Mucosa of rectum (tissue), 2 donors: ENCODE measurements at regions not wholly inside any gene's neighbourhood (a gene's known extent, or its start where the extent isn't known, plus 50 kb on each side); places are given as distances from the start of the nearest gene placed in this dataset.

Experiments used
- H3K27ac ChIP-seq, 2 donors: one replicate each; pipeline ENCODE4 v1.7.0; 2013; ENCODE audit warnings: inconsistent platforms in 2 of 2, low read depth in 2 of 2, low read length in 2 of 2
- H3K27me3 ChIP-seq, 2 donors: one replicate each; pipeline ENCODE4 v1.7.0; 2013; ENCODE audit warnings: low read length in 2 of 2; ENCODE audit not compliant: control insufficient read depth in 2 of 2, insufficient read depth in 2 of 2
- H3K36me3 ChIP-seq, 2 donors: one replicate each; pipeline ENCODE4 v1.7.0; 2013; ENCODE audit warnings: low read length in 2 of 2; ENCODE audit not compliant: control insufficient read depth in 2 of 2, insufficient read depth in 2 of 2
- H3K4me1 ChIP-seq, 2 donors: one replicate each; pipeline ENCODE4 v1.7.0; 2013; ENCODE audit warnings: low read length in 2 of 2, mild to moderate bottlenecking in 1 of 2; ENCODE audit not compliant: control insufficient read depth in 2 of 2, insufficient read depth in 2 of 2
- H3K4me3 ChIP-seq, 2 donors: one replicate each; pipeline ENCODE4 v1.7.0; 2013; ENCODE audit warnings: low read length in 2 of 2
- H3K9ac ChIP-seq, 2 donors: one replicate each; pipeline ENCODE4 v1.7.0; 2013; ENCODE audit warnings: low read length in 2 of 2, low read depth in 1 of 2, mild to moderate bottlenecking in 1 of 2
- H3K9me3 ChIP-seq, 2 donors: one replicate each; pipeline ENCODE4 v1.7.0; 2013; ENCODE audit warnings: low read length in 2 of 2; ENCODE audit not compliant: control insufficient read depth in 2 of 2
- donor health status: healthy.
- donor health status: Normal muscosa, but diverticular disease.

DNA sequence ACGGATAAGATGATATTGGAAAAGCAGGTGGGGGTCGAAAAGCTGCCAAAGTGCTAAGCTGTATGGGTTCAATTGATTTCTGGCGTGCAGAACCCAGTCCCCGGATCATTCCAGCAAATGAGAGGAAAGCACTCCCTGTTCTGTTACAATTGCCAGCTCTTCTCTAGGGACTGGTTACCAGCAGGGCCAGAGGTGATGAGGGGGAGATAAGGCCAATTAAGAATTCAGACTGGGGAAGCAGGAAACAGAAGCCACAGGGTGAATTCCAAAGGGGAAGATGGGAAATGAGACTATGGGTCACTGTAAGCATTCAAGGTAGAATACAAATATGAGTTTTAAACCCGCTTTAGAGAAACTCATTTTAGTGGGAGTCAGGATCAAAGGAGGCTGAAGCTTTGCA lies 349.4 kb upstream of the MAP3K7 start:
- H3K27ac ChIP-seq = no peak overlapping the region
- no peaks in the 10 kb centered on the region for H3K9me3 ChIP-seq
- H3K9ac ChIP-seq = no peak overlapping the region
- no peak overlapping the region for H3K4me3 ChIP-seq
- H3K27me3 ChIP-seq = no peaks in the 10 kb centered on the region
- H3K36me3 ChIP-seq = no peaks in the 10 kb centered on the region
- H3K4me1 ChIP-seq = no peaks in the 10 kb centered on the region

DNA sequence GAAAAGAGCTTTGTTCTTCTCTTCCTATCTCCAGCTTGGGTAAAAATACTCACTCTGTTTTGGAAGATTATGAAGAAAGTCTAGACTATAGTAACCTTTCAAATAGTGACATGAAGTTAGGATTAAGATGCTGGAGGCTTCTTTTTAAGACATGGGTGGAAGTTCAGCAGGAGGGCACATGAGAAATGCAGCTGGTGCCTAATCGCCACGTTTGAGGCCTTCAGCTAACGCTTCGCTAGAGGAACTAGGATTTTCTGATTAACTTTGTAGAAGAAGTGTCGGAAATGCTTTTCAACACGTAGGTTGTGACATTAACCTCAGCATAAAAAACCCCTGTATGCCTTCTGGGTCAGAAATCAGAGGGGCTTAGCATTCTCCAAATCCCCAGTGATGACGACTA lies 348.1 kb upstream of the MAP3K7 start:
- H3K27ac ChIP-seq = no peak overlapping the region
- no peak overlapping the region for H3K9ac ChIP-seq

DNA sequence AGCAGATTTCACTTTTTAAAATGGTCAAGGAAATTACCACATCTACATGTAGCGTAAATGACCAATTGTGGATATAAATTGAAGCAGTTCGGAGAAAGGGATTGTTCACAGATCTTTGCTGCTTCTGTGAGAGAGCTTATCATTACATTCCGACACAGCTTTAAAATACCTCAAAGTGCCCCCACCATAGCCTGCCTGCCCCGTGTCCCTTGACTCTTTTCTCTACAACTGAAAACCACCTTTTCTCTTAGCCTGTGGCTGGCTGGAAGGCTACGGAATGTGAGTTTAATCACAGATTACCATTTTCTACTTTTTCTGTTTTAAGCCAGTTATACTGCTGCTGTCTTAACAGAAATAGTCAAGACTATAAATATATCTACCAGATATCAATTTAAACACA lies 347.2 kb upstream of the MAP3K7 start:
- Histone ChIP-seq H3K36me3 (no peaks in the 10 kb centered on the region), H3K27me3 (no peaks in the 10 kb centered on the region), H3K9ac (no peak overlapping the region), H3K4me3 (no peak overlapping the region), H3K9me3 (no peaks in the 10 kb centered on the region), H3K27ac (no peak overlapping the region), H3K4me1 (no peaks in the 10 kb centered on the region)

More for the DNA sequence above, 348.1 kb upstream of the MAP3K7 start:
- Histone ChIP-seq H3K27me3 (no peaks in the 10 kb centered on the region), H3K4me3 (no peak overlapping the region), H3K36me3 (no peaks in the 10 kb centered on the region), H3K9me3 (no peaks in the 10 kb centered on the region), H3K4me1 (no peaks in the 10 kb centered on the region)

DNA sequence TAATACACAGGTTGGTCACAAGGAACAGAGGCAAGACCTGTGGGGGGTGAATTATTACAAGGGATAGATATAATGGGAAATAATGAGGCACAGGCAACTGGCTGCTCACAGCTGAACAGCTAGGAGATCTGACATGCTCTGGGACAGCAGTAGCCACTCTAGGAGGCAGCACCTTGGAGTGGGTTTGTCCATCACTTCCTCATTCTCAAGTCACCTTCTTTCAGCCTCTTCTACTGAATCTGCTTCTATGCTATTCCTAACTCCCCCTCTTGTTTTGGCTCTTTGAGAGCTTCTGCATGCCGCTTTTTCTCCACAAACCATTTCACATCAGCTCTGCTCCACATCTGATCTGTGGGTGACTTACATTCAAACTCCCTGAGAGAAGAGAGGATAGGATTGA lies 345.5 kb upstream of the MAP3K7 start:
- no peaks in the 10 kb centered on the region for H3K27me3 ChIP-seq
- no peaks in the 10 kb centered on the region for H3K9me3 ChIP-seq
- no peak overlapping the region for H3K27ac ChIP-seq
- H3K4me3 ChIP-seq = no peak overlapping the region
- no peaks in the 10 kb centered on the region for H3K4me1 ChIP-seq
- no peak overlapping the region for H3K9ac ChIP-seq
- H3K36me3 ChIP-seq = no peaks in the 10 kb centered on the region

DNA sequence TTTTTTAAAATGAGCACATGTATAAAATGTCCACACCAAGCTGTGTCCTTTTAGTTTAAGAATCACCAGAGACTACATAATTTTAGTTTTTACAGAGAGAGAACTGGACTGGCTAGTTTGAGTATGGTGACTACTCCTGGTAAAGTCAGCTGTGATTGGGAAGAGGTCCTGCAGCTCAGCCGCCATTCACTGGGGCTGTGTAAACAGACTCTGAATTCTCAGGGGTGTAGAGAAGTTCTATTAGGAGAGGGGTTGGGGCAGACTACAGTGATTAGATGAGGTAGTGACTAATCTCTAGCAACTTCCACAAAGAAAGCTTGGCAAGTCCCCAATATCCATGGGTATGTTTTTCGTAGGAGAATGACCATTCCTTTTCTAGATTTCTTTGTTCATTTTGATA lies 341.2 kb upstream of the MAP3K7 start:
- H3K9me3 ChIP-seq = no peaks in the 10 kb centered on the region
- no peak overlapping the region for H3K27ac ChIP-seq
- H3K27me3 ChIP-seq = no peaks in the 10 kb centered on the region
- H3K4me3 ChIP-seq = no peak overlapping the region
- H3K4me1 ChIP-seq = no peaks in the 10 kb centered on the region
- no peaks in the 10 kb centered on the region for H3K36me3 ChIP-seq
- no peak overlapping the region for H3K9ac ChIP-seq

DNA sequence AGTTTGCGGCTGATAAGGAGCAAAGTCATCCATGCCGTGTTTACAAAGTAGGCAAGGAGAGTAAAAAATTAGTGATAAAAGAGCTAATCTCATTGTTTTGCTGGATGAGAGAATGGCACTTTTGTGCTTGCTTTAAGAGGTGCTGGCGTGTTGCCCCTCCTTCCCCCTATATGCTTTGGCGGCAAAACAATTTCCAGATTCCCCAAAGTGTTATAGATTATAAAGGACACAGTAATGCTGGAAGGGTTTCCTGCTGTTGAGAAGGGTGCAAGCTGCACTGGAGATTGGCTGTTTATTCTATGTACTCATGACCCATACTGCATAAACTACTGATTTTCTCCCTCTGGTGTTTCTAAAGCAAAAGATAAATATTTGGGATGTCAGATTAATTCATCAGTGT lies 338.9 kb upstream of the MAP3K7 start:
- H3K4me3 ChIP-seq = no peak overlapping the region
- H3K4me1 ChIP-seq = no peaks in the 10 kb centered on the region
- H3K36me3 ChIP-seq = no peaks in the 10 kb centered on the region
- no peaks in the 10 kb centered on the region for H3K27me3 ChIP-seq
- no peak overlapping the region for H3K27ac ChIP-seq
- H3K9ac ChIP-seq = no peak overlapping the region
- H3K9me3 ChIP-seq = no peaks in the 10 kb centered on the region

DNA sequence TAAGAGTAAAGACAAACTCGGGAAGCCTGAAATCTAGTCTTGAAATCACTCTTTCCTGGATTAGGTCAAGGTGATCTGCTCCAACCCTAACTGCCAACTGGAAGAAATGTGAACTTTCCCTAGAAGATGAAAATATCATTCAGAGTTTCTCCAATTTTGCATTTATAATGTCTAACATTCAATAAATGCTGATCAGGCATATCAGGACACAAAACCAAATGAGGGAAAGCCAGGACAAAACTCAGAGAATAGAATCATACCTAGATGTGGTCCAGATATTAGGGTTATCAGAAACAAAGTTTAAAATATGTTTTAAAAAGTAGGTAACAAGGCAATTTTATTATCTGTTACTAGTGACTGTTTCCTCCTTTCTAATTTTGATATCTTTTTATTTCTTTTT lies 335.5 kb upstream of the MAP3K7 start:
- H3K4me1 ChIP-seq = no peaks in the 10 kb centered on the region
- H3K36me3 ChIP-seq = no peaks in the 10 kb centered on the region
- H3K9me3 ChIP-seq = no peaks in the 10 kb centered on the region
- no peak overlapping the region for H3K27ac ChIP-seq
- H3K9ac ChIP-seq = no peak overlapping the region
- no peaks in the 10 kb centered on the region for H3K27me3 ChIP-seq
- no peak overlapping the region for H3K4me3 ChIP-seq

DNA sequence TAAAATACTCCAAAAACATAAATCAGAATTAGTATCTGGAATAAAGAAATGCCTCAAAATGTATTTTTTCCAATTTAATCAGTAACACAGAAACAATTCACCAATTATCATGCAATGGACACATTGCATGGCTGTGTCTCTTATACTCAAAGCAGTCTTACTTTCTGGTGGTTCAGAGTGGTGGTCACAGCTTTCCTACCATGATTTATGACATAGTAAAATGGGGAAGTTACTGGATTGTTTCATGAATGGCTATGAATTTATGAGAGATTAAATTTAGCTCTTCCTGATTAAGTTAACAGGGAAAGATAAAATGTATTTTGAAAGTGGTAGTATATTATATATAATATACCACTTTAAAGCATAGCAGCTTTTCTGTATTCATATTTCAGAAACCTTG lies 331.5 kb upstream of the MAP3K7 start:
- Histone ChIP-seq H3K27ac (no peak overlapping the region), H3K9me3 (no peaks in the 10 kb centered on the region)

DNA sequence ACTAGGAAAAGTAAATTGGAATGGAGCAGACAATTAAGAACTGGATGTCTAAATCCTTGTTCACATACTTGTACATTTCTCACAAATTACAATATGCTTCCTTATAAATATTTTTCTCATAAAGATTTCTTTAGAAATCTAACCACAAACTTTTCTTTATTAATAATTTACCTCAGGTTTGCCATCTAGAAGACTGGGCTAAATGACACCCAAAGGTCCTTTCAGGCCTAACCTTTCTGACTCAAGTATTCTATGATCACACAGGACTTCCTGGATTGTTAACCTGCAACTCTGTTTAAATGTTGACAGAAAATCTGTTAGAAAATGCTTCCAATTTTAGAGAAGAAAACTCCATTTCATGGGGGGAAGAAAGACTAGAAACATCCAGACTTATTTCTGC lies 330.5 kb upstream of the MAP3K7 start:
- Histone ChIP-seq H3K4me3 (no peak overlapping the region), H3K27me3 (no peaks in the 10 kb centered on the region), H3K9ac (no peak overlapping the region), H3K27ac (no peak overlapping the region), H3K36me3 (no peaks in the 10 kb centered on the region), H3K4me1 (no peaks in the 10 kb centered on the region), H3K9me3 (no peaks in the 10 kb centered on the region)

More for the DNA sequence above, 331.5 kb upstream of the MAP3K7 start:
- H3K4me1 ChIP-seq = no peaks in the 10 kb centered on the region
- H3K4me3 ChIP-seq = no peak overlapping the region
- H3K9ac ChIP-seq = no peak overlapping the region
- H3K27me3 ChIP-seq = no peaks in the 10 kb centered on the region
- no peaks in the 10 kb centered on the region for H3K36me3 ChIP-seq

DNA sequence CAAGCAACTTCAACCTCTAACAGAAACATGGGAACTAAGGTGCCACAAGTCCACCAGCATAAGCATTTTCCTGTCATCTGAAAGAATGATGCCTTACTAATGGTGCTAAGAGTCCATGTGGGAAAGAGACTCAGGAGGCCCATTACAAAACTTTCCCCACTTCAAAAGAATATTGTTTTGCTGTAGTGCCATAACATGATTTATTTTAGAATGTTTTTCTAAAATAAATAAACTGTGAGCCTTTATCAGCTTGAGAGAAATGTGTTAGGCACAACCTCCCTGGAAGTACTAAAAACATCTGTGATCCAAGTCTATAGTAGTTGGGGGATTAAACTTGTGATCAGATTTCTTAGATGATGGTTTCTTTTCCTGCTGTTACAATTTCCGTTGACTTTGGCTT lies 330.1 kb upstream of the MAP3K7 start:
- H3K36me3 ChIP-seq = no peaks in the 10 kb centered on the region

DNA sequence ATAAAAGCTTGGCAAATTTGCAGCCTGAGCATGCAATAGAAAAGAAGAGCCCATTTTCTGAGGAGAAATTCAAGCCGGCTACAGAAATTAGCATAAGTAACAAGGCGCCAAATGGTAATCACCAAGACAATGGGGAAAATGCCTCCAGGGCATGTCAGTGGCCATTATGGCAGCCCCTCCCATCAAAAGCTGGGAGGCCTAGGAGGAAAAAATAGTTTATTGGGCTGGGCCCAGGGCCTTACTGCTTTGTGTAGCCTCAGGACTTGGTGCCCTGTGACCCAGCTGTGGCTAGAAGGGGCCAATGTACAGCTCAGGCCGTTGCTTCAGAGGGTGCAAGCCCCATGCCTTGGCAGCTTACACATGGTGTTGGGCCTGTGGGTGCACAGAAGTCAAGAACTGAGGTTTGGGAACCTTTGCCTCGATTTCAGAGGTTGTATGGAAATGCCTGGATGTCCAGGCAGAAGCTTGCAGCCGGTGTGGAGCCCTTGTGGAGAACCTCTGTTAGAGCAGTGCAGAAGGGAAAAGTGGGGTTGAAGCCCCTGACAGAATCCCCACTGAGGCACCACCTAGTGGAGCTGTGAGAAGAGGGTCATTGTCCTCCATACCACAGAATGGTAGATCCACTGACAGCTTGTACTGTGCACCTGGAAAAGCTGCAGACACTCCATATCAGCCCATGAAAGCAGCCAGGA lies 328.5 kb upstream of the MAP3K7 start:
- H3K27ac ChIP-seq = no peak overlapping the region
- H3K27me3 ChIP-seq = no peaks in the 10 kb centered on the region
- H3K9ac ChIP-seq = no peak overlapping the region
- no peaks in the 10 kb centered on the region for H3K36me3 ChIP-seq
- no peaks in the 10 kb centered on the region for H3K9me3 ChIP-seq
- H3K4me3 ChIP-seq = no peak overlapping the region
- no peaks in the 10 kb centered on the region for H3K4me1 ChIP-seq

More for the DNA sequence above, 330.1 kb upstream of the MAP3K7 start:
- Histone ChIP-seq H3K4me3 (no peak overlapping the region), H3K9ac (no peak overlapping the region), H3K4me1 (no peaks in the 10 kb centered on the region), H3K27me3 (no peaks in the 10 kb centered on the region), H3K9me3 (no peaks in the 10 kb centered on the region), H3K27ac (no peak overlapping the region)
